Esophagus squamous epithelium (tissue), 5 donors: ENCODE measurements at regions not wholly inside any gene's neighbourhood (a gene's known extent, or its start where the extent isn't known, plus 50 kb on each side); places are given as distances from the start of the nearest gene placed in this dataset.
A peak's percentile ranks its signal among the peaks of the same experiment; 100 is the strongest.

Experiments
- DNase-seq: peaks from one replicate; lab custom pipeline; 2025; lab: John Stamatoyannopoulos, UW
- H3K27ac ChIP-seq, 4 donors: fragments of 200-600 bp; sonication (generic); one replicate each; pipeline ENCODE4 v1.5.1; 2016 to 2019; ENCODE audit warnings: mild to moderate bottlenecking in 1 of 4
- H3K27me3 ChIP-seq, 4 donors: fragments of 200-600 bp; sonication (generic); 1 replicate in 3 of 4; 2 replicates in 1 of 4; pipeline versions ENCODE4 v1.5.1 to v1.6.0; 2017 to 2021; ENCODE audit warnings: antibody characterized with exemption in 1 of 4
- H3K36me3 ChIP-seq, 3 donors: fragments of 200-600 bp; sonication (generic); one replicate each; pipeline ENCODE4 v1.5.1; 2016 to 2019
- H3K4me1 ChIP-seq, 3 donors: fragments of 200-600 bp; sonication (generic); one replicate each; pipeline ENCODE4 v1.5.1; 2017 to 2019
- H3K4me3 ChIP-seq, 4 donors: fragments of 200-600 bp; sonication (generic); 1 replicate in 3 of 4; 2 replicates in 1 of 4; pipeline ENCODE4 v1.5.1; 2016 to 2019; ENCODE audit warnings: mild to moderate bottlenecking in 2 of 4, moderate library complexity in 1 of 4
- H3K9me3 ChIP-seq, 3 donors: fragments of 200-600 bp; sonication (generic); one replicate each; pipeline ENCODE4 v1.5.1; 2016 to 2019
- CTCF ChIP-seq, 6 experiments: fragments of 450-650 bp in 4 of 6; fragments of 200-600 bp in 2 of 6; sonication (generic) in 2 of 6; IDR thresholded peaks; one replicate each; pipeline ENCODE4 v1.5.1; 2016 to 2019; ENCODE audit warnings: antibody characterized with exemption in 6 of 6, mild to moderate bottlenecking in 4 of 6, moderate library complexity in 4 of 6
- POLR2A ChIP-seq, 4 donors: fragments of 450-650 bp; IDR thresholded peaks; one replicate each; pipeline ENCODE4 v1.6.1; 2017; ENCODE audit warnings: antibody characterized with exemption in 4 of 4, mild to moderate bottlenecking in 4 of 4, moderate library complexity in 3 of 4
- WGBS, 2 donors: methylation state at CpG; one replicate each; pipeline ENCODE4 v1.1.5; 2018; 5-methylcytosine and 5-hydroxymethylcytosine counted together
- intact Hi-C: fragments of 100-400 bp; cut with DNase I; formaldehyde crosslinking; loops from one replicate; pipeline ENCODE4 v1.15.0; 2022
- donor health status: DM: yes; HTN: yes; CAD: no.

DNA sequence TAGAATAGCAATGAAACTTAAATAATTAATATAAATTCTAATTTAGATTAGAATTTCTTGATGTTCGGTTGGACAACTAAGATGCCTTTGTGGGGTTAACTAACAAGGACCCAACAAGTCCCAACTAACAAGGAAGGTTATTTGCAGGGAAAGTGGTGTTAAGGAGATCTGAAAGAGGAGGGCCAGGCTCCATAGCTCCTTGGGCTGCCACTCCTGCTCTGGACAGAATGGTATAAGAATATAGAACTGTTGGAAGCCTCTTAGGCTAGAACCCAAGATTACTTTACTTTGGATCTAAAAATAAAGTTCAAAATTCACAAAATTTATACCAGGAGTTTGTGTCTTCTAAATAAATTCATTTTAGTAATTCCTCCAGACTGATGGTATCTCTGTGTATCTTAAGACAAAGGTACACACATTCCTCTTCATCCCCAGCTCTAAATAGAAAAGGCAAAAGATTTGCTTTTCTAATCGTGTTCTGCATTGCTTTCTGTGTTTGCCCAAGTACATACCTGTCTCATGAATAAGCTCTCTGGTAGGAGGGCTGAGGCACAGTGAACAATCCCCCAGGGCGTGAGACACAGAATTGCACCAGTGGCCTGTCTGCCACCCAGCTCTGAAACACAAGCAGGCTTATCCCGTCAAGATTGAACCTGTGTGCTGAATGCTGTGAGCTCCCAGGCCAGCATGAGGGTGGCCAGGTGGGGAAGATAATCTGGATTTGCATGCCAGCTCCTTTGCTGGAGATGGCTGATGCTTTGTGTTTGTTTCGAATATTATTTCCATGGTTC, 176.0 kb downstream of the ACKR3 start:
- Histone ChIP-seq H3K36me3 (no peaks in the 10 kb centered on the region), H3K27ac (peak overlapping the region; percentile 45 to 77 (median 69)), H3K27me3 (no peaks in the 10 kb centered on the region), H3K4me3 (no peak overlapping the region), H3K9me3 (no peaks in the 10 kb centered on the region), H3K4me1 (peaks cover 18 to 58% (median 25%) of the 10 kb centered on the region in 3 donors)
- TF ChIP-seq CTCF (IDR thresholded peaks at IDR 0.05) (peak in 1 of 6 experiments; percentile 23), POLR2A (IDR thresholded peaks at IDR 0.05) (no peak)
- no peak for DNase-seq
- intact Hi-C loops: no loop called here
- WGBS, 2 donors: 32 to 50% methylated on average over 4 to 5 of the region's 5 CpGs

GRCh38 chr2:236746833-236747232, 177.2 kb downstream of the ACKR3 start:
- no peak for DNase-seq
- WGBS, 2 donors: 86 to 95% methylated on average over 4 to 10 of the region's 11 CpGs
- peak overlapping the region in 3 of 4 donors; percentile 66 to 77 (median 72) for H3K27ac ChIP-seq

DNA sequence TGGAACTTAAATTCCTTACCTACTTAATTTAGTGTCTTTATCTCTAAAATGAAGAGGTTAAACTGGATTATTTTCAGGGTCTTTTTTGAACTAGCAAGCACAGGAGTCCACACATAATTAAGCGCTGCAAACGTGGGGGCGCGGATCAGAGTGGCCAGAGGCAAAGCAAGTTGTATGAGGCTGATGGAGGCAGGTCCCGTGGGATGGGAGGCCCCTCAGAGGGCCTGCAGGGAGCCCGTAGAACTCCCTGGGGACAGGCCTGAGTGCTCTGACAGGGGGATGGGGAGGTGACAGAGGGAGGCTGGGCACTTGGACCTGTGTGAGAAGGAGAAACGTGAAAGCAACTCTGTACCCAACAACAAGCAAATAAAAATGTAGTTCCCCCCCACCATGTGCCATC, 177.8 kb downstream of the ACKR3 start:
- no peak for DNase-seq
- intact Hi-C loops: no loop called here
- TF ChIP-seq POLR2A (IDR thresholded peaks at IDR 0.05): no peak
- TF ChIP-seq CTCF (IDR thresholded peaks at IDR 0.05): no peak
- no peaks in the 10 kb centered on the region for H3K9me3 ChIP-seq
- H3K36me3 ChIP-seq: no peaks in the 10 kb centered on the region
- H3K4me1 ChIP-seq: peaks cover 18 to 58% (median 25%) of the 10 kb centered on the region in 3 donors
- peak overlapping the region in 3 of 4 donors; percentile 76 to 85 (median 79) for H3K27ac ChIP-seq
- WGBS, 2 donors: 76 to 78% methylated on average over 6 to 7 of the region's 7 CpGs
- no peak overlapping the region for H3K4me3 ChIP-seq
- no peaks in the 10 kb centered on the region for H3K27me3 ChIP-seq

More at GRCh38 chr2:236746833-236747232, 177.2 kb downstream of the ACKR3 start:
- TF ChIP-seq POLR2A (IDR thresholded peaks at IDR 0.05) (no peak), CTCF (IDR thresholded peaks at IDR 0.05) (no peak)
- no peaks in the 10 kb centered on the region for H3K36me3 ChIP-seq
- H3K27me3 ChIP-seq: no peaks in the 10 kb centered on the region
- H3K4me3 ChIP-seq: no peak overlapping the region
- intact Hi-C loops: no loop called here
- no peaks in the 10 kb centered on the region for H3K9me3 ChIP-seq
- H3K4me1 ChIP-seq: peaks cover 18 to 58% (median 25%) of the 10 kb centered on the region in 3 donors

GRCh38 chr2:236747925-236748324, 178.3 kb downstream of the ACKR3 start:
- intact Hi-C loops: no loop called here
- Histone ChIP-seq H3K9me3 (no peaks in the 10 kb centered on the region), H3K27me3 (no peaks in the 10 kb centered on the region), H3K27ac (peak overlapping the region; percentile 65 to 85 (median 78)), H3K36me3 (no peaks in the 10 kb centered on the region), H3K4me1 (peaks cover 18 to 62% (median 25%) of the 10 kb centered on the region in 3 donors), H3K4me3 (no peak overlapping the region)
- no peak for DNase-seq
- TF ChIP-seq CTCF (IDR thresholded peaks at IDR 0.05): no peak
- no peak for TF ChIP-seq POLR2A (IDR thresholded peaks at IDR 0.05)
- 71 to 90% methylated on average over 3 of the region's 5 CpGs for WGBS, 2 donors

- no peaks in the 10 kb centered on the region for H3K27me3 ChIP-seq
- WGBS, 2 donors: 29% methylated on average over 9 of the region's 9 CpGs
- H3K27ac ChIP-seq: peak overlapping the region; percentile 65 to 85 (median 78)
- intact Hi-C loops: no loop called here
- no peak overlapping the region for H3K4me3 ChIP-seq
- TF ChIP-seq POLR2A (IDR thresholded peaks at IDR 0.05) (no peak), CTCF (IDR thresholded peaks at IDR 0.05) (no peak)
- DNase-seq: no peak
- H3K9me3 ChIP-seq: no peaks in the 10 kb centered on the region
- H3K4me1 ChIP-seq: peaks cover 18 to 66% (median 25%) of the 10 kb centered on the region in 3 donors
- H3K36me3 ChIP-seq: no peaks in the 10 kb centered on the region
Observed at GRCh38 chr2:236748385-236748784, 178.8 kb downstream of the ACKR3 start.
